Suprapubic skin (tissue), 4 donors: ENCODE measurements at regions not wholly inside any gene's neighbourhood (a gene's known extent, or its start where the extent isn't known, plus 50 kb on each side); places are given as distances from the start of the nearest gene placed in this dataset.

ENCODE experiments used
- DNase-seq, 2 donors: peaks; one replicate each; pipeline ENCODE4 v3.0.0-alpha.2; 2019; ENCODE audit warnings: low spot score in 2 of 2
- H3K27ac ChIP-seq: fragments of 200-600 bp; sonication (generic); one replicate; pipeline ENCODE4 v1.5.1; 2019
- H3K27me3 ChIP-seq: fragments of 200-600 bp; sonication (generic); one replicate; pipeline ENCODE4 v1.5.1; 2019
- H3K36me3 ChIP-seq: fragments of 200-600 bp; sonication (generic); one replicate; pipeline ENCODE4 v1.5.1; 2019
- H3K4me1 ChIP-seq: fragments of 200-600 bp; sonication (generic); one replicate; pipeline ENCODE4 v1.5.1; 2019
- H3K4me3 ChIP-seq: fragments of 200-600 bp; sonication (generic); one replicate; pipeline ENCODE4 v1.5.1; 2019; ENCODE audit warnings: mild to moderate bottlenecking
- H3K9me3 ChIP-seq: fragments of 200-600 bp; sonication (generic); one replicate; pipeline ENCODE4 v1.5.1; 2019
- EP300 ChIP-seq: sonication (generic); formaldehyde crosslinking; IDR thresholded peaks from one replicate; pipeline ENCODE4 v1.6.1; 2017; ENCODE audit warnings: antibody characterized with exemption
- POLR2A ChIP-seq, 2 donors: fragments of 450-650 bp; IDR thresholded peaks; one replicate each; pipeline ENCODE4 v1.6.1; 2017; ENCODE audit warnings: antibody characterized with exemption in 2 of 2, mild to moderate bottlenecking in 2 of 2, moderate library complexity in 2 of 2
- POLR2AphosphoS5 ChIP-seq, 3 donors: sonication (generic); formaldehyde crosslinking; IDR thresholded peaks; one replicate each; pipeline ENCODE4 v1.6.1; 2017; ENCODE audit warnings: antibody characterized with exemption in 3 of 3
- WGBS: methylation state at CpG from one replicate; pipeline ENCODE4 v1.1.5; 2018; 5-methylcytosine and 5-hydroxymethylcytosine counted together
- TF ChIP-seq, protein P1 (sequence below), 2 donors: fragments of 200-600 bp in 1 of 2; fragments of 450-650 bp in 1 of 2; sonication (generic) in 1 of 2; IDR thresholded peaks; one replicate each; pipeline ENCODE4 v1.5.1; 2016 to 2019; ENCODE audit warnings: antibody characterized with exemption in 2 of 2, mild to moderate bottlenecking in 1 of 2, moderate library complexity in 1 of 2

DNA sequence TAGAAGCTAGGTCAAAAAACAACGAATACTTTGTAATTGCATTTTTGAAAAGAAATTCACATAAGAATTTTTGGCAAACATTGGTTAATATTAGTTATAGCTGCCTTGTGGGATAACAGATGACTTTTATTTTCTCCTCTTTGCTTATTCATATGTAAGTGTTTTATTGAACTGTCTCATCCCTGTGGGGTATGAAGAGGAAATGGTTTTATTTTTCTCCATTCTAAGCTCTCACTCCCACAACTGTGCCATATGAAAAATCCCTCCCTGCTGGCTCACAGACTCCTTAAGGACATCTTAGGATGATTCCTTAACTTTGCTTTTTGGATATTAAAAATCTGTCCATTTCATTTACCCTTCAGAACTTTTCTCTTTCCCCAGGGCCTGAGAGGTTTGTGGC is 300.6 kb downstream of the PPP1R2C start:
- H3K4me3 ChIP-seq = no peak overlapping the region
- H3K4me1 ChIP-seq = no peaks in the 10 kb centered on the region
- no peaks in the 10 kb centered on the region for H3K36me3 ChIP-seq
- no peaks in the 10 kb centered on the region for H3K27me3 ChIP-seq
- WGBS = 70% methylated on average over 1 of the region's 1 CpG
- TF ChIP-seq POLR2AphosphoS5 (IDR thresholded peaks at IDR 0.05) = no peak
- no peak for TF ChIP-seq POLR2A (IDR thresholded peaks at IDR 0.05)
- TF ChIP-seq EP300 = no peak
- TF ChIP-seq, protein P1, sequence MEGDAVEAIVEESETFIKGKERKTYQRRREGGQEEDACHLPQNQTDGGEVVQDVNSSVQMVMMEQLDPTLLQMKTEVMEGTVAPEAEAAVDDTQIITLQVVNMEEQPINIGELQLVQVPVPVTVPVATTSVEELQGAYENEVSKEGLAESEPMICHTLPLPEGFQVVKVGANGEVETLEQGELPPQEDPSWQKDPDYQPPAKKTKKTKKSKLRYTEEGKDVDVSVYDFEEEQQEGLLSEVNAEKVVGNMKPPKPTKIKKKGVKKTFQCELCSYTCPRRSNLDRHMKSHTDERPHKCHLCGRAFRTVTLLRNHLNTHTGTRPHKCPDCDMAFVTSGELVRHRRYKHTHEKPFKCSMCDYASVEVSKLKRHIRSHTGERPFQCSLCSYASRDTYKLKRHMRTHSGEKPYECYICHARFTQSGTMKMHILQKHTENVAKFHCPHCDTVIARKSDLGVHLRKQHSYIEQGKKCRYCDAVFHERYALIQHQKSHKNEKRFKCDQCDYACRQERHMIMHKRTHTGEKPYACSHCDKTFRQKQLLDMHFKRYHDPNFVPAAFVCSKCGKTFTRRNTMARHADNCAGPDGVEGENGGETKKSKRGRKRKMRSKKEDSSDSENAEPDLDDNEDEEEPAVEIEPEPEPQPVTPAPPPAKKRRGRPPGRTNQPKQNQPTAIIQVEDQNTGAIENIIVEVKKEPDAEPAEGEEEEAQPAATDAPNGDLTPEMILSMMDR (IDR thresholded peaks at IDR 0.05) = no peak
- H3K27ac ChIP-seq = no peak overlapping the region
- H3K9me3 ChIP-seq = no peaks in the 10 kb centered on the region
- no peak for DNase-seq

DNA sequence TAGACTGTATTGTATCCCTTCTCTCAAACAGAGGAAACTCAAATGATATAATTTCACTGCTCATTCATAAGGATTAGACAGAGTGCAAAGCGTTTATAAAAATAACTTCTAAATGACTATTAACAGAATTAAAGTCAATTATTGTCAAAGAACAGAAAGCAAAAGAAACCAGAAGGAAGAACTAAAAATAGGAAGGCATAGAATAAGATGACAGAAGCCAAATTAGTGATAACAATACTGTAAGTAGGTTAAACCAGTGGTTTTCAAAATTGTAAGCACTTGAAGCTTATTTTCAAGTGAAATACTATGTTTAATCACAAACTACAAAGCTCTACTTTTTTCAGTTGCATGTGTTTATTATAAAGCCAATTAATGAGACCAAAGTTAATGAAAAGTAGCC is 305.2 kb downstream of the PPP1R2C start:
- no peaks in the 10 kb centered on the region for H3K36me3 ChIP-seq
- DNase-seq = no peak
- H3K9me3 ChIP-seq = no peaks in the 10 kb centered on the region
- no peak overlapping the region for H3K4me3 ChIP-seq
- no peak overlapping the region for H3K27ac ChIP-seq
- H3K4me1 ChIP-seq = no peaks in the 10 kb centered on the region
- TF ChIP-seq POLR2AphosphoS5 (IDR thresholded peaks at IDR 0.05) (no peak), EP300 (no peak), POLR2A (IDR thresholded peaks at IDR 0.05) (no peak)
- TF ChIP-seq, protein P1 (IDR thresholded peaks at IDR 0.05) = no peak
- no peaks in the 10 kb centered on the region for H3K27me3 ChIP-seq
- 59% methylated on average over 1 of the region's 1 CpG for WGBS

DNA sequence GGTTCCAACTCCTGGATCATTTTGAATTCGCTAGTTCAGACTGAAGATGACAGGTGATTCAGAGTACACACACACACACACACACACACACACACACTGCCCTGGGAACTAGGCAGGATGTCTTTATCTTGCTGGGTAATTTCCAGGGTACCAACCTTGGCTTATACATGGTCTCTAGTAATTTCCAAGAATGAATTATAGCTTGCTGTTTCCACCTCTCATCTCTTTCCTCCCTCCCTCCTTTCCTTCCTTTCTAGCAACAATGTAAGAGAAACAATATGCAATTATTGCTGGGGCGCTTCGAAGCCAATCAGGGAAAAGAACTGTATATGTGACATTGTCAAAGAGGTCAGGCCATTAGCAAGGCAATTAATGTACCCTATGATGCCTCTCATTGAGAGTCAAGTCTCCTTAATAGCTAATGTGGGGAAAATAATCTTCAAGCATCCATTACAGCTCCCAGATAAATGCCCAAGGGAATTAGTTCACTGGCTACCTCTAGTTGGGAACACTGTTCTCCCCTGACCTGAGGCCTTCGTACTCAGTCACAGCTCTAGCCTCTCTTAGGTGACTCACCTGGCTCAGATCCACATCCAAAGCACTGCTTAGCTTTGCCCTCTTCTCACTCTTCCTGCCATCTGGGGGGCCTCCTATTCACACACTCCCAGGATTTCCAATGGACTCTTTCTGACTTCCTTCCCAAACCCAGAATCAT is 311.5 kb downstream of the PPP1R2C start:
- 78% methylated on average over 4 of the region's 4 CpGs for WGBS
- H3K4me3 ChIP-seq = no peak overlapping the region
- no peaks in the 10 kb centered on the region for H3K9me3 ChIP-seq
- TF ChIP-seq, protein P1 (IDR thresholded peaks at IDR 0.05) = no peak
- TF ChIP-seq POLR2A (IDR thresholded peaks at IDR 0.05) (no peak), POLR2AphosphoS5 (IDR thresholded peaks at IDR 0.05) (no peak), EP300 (no peak)
- DNase-seq = no peak
- H3K4me1 ChIP-seq = no peaks in the 10 kb centered on the region
- no peaks in the 10 kb centered on the region for H3K27me3 ChIP-seq
- no peak overlapping the region for H3K27ac ChIP-seq
- H3K36me3 ChIP-seq = no peaks in the 10 kb centered on the region

DNA sequence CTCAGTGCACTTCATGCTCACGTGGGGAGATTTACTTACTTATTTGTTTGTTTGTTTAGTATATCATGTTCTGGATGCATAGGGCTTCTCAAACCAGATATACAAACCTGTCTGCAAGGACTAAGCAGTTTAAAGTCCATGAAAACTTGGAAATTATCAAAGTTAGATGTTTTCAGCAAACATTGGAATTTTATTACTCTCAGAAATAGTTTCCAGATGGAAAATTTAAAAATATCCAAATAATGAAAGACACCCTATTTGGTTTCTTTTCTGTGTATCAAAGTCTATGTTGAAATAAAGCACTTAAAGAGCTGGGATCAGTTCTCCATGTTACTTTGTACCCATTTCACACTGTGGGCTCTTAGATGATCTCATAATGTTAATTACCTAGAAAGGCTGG is 312.1 kb downstream of the PPP1R2C start:
- Histone ChIP-seq H3K36me3 (no peaks in the 10 kb centered on the region), H3K27ac (no peak overlapping the region), H3K9me3 (no peaks in the 10 kb centered on the region), H3K27me3 (no peaks in the 10 kb centered on the region), H3K4me3 (no peak overlapping the region), H3K4me1 (no peaks in the 10 kb centered on the region)
- WGBS = 48% methylated on average over 1 of the region's 1 CpG
- DNase-seq = no peak
- TF ChIP-seq, protein P1 (IDR thresholded peaks at IDR 0.05) = no peak
- TF ChIP-seq POLR2AphosphoS5 (IDR thresholded peaks at IDR 0.05) (no peak), EP300 (no peak), POLR2A (IDR thresholded peaks at IDR 0.05) (no peak)

DNA sequence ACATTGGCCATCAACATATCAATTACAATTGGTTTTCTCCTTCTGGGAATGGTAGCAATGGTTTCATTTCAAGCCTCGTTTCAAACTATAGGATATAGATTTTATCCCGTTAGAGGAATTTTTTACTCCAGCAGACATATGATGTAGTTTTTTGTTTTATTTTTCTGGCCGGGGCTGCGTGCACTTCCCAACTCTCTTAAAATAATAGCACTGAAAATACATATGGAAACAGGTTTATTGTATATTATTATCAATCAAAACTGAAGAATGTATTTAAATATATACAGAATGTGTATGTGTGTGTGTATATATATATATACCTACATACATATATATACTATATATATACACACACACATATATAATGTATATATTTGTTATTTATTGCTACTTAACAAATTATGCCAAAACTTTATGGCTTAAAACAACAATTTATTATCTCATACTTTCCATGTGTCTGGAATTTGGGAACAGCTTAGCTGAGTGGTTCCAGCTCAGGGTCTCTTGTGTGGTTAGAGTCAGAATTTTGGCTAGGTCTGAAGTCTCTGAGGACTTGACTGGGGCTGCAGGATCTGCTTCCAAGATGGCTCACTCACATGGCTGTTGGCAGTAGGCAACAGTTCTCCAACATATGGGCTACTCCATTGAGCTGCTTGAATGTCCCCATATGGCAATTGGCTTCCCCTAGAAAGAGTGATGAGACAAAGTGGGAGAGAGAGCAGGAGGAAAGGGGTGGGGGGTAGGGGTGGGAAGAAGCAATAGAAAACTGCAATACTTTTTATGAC is 314.1 kb downstream of the PPP1R2C start:
- no peaks in the 10 kb centered on the region for H3K4me1 ChIP-seq
- no peak overlapping the region for H3K4me3 ChIP-seq
- no peaks in the 10 kb centered on the region for H3K9me3 ChIP-seq
- H3K27ac ChIP-seq = no peak overlapping the region
- no peaks in the 10 kb centered on the region for H3K36me3 ChIP-seq
- no peaks in the 10 kb centered on the region for H3K27me3 ChIP-seq
- TF ChIP-seq POLR2AphosphoS5 (IDR thresholded peaks at IDR 0.05) (no peak), POLR2A (IDR thresholded peaks at IDR 0.05) (no peak), EP300 (no peak)
- TF ChIP-seq, protein P1 (IDR thresholded peaks at IDR 0.05) = no peak
- DNase-seq = no peak
- WGBS = 89% methylated on average over 4 of the region's 4 CpGs
